Activated T-cell treated with anti-CD3 and anti-CD28 coated beads, Interleukin-2, amount 50 U/mL, for 24 hours (primary cell): ENCODE measurements at regions not wholly inside any gene's neighbourhood (a gene's known extent, or its start where the extent isn't known, plus 50 kb on each side); places are given as distances from the start of the nearest gene placed in this dataset.
"Not testable (repeated sequence)": the region's sequence is repeated elsewhere in the genome, so short reads cannot be mapped to it uniquely, and the experiment has no call there.

Experiments used
- DNase-seq: peaks from one replicate; pipeline ENCODE4 v3.0.0-alpha.2; 2020
- H3K27ac Mint-ChIP-seq: 2 replicates; pipeline ENCODE4 v1.8.0; 2020; ENCODE audit warnings: mild to moderate bottlenecking, mixed read lengths
- H3K27me3 Mint-ChIP-seq: 2 replicates; pipeline ENCODE4 v1.8.0; 2020; ENCODE audit warnings: mixed read lengths
- H3K36me3 Mint-ChIP-seq: 2 replicates; pipeline ENCODE4 v1.8.0; 2020; ENCODE audit warnings: low read depth, mixed read lengths
- H3K4me1 Mint-ChIP-seq: 2 replicates; pipeline ENCODE4 v1.8.0; 2020; ENCODE audit warnings: low read depth, mixed read lengths
- H3K4me3 Mint-ChIP-seq: 2 replicates; pipeline ENCODE4 v1.8.0; 2020; ENCODE audit warnings: mild to moderate bottlenecking, moderate library complexity, mixed read lengths
- H3K9me3 Mint-ChIP-seq: 2 replicates; pipeline ENCODE4 v1.8.0; 2020; ENCODE audit warnings: mixed read lengths

DNA sequence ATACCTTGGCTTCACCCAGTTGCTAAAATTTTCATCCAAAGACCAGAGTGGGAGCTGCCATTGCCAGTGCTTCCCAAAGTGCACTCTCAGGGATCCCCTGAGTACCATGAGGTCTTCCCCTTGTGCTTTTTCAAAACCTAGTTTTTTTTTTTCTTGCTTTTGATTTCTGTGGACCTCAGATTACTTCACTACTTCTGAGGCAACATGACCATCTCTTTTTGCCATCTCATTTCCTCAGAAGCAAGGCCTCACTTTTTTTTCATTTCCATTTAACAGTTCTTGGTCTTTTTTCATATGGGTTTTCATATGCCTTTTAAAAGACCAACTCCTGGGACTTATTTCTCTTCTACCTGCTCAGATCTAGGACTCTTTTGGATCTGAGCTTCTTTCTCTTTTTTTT, 64.1 kb upstream of the MMS22L start:
- no peak overlapping the region for H3K4me3 Mint-ChIP-seq
- no peaks in the 10 kb centered on the region for H3K9me3 Mint-ChIP-seq
- no peaks in the 10 kb centered on the region for H3K4me1 Mint-ChIP-seq
- H3K27me3 Mint-ChIP-seq, result peaks cover 6% of the 10 kb centered on the region
- H3K27ac Mint-ChIP-seq, result no peak overlapping the region
- DNase-seq, result no peak
- no peaks in the 10 kb centered on the region for H3K36me3 Mint-ChIP-seq

DNA sequence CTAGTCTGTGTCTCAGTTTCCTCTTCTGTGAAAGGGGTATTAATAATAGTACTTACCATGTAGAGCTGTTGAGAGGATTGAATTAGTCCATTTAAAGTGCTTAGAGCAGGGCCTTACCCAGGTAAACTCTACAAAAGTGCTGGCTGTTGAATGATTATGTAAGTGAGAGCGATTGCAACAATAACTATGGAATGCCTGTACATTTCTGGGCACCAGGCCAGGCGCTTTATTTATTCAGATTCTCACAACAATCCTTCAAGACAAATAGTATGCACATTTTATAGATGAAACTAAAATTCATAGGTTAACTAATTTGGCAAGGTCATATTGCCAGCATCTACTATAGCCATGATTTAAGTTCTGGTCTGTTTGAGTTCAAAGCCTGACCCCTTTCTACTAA, 78.3 kb upstream of the MMS22L start:
- DNase-seq, result no peak
- no peaks in the 10 kb centered on the region for H3K4me1 Mint-ChIP-seq
- H3K27ac Mint-ChIP-seq, result no peak overlapping the region
- peaks cover 4% of the 10 kb centered on the region for H3K27me3 Mint-ChIP-seq
- H3K36me3 Mint-ChIP-seq, result no peaks in the 10 kb centered on the region
- H3K4me3 Mint-ChIP-seq, result no peak overlapping the region
- H3K9me3 Mint-ChIP-seq, result no peaks in the 10 kb centered on the region

DNA sequence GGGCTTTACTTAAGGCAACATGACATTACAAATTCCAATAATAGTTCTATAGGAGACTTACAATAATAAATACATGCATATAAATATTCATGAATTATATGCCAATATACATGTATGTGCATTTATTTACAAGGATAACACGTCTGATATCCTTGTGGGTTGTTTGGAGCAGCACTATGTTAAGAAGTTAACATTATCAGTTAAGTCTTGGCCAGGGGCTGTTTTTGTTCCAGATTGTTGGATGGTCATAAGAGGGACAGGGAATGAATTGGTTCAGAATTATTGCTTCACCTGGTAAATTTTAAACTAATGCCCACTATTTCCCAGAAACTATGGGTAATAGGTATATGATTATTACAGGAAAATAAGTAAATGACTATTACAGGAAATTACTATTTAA, 81.3 kb upstream of the MMS22L start:
- H3K27me3 Mint-ChIP-seq, result no peaks in the 10 kb centered on the region
- DNase-seq, result no peak
- no peak overlapping the region for H3K27ac Mint-ChIP-seq
- H3K4me1 Mint-ChIP-seq, result no peaks in the 10 kb centered on the region
- H3K4me3 Mint-ChIP-seq, result no peak overlapping the region
- no peaks in the 10 kb centered on the region for H3K36me3 Mint-ChIP-seq
- no peaks in the 10 kb centered on the region for H3K9me3 Mint-ChIP-seq

DNA sequence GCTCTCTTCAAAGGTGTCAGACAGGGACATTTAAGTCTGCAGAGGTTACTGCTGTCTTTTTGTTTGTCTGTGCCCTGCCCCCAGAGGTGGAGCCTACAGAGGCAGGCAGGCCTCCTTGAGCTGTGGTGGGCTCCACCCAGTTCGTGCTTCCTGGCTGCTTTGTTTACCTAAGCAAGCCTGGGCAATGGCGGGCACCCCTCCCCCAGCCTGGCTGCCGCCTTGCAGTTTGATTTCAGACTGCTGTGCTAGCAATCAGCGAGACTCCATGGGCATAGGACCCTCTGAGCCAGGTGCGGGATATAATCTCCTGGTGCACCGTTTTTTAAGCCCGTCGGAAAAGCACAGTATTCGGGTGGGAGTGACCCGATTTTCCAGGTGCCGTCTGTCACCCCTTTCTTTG, 99.1 kb upstream of the MMS22L start:
- H3K4me1 Mint-ChIP-seq, H3K4me3 Mint-ChIP-seq, DNase-seq, H3K36me3 Mint-ChIP-seq, H3K9me3 Mint-ChIP-seq, H3K27ac Mint-ChIP-seq: not testable (repeated sequence)
- peaks cover 10% of the 10 kb centered on the region for H3K27me3 Mint-ChIP-seq

DNA sequence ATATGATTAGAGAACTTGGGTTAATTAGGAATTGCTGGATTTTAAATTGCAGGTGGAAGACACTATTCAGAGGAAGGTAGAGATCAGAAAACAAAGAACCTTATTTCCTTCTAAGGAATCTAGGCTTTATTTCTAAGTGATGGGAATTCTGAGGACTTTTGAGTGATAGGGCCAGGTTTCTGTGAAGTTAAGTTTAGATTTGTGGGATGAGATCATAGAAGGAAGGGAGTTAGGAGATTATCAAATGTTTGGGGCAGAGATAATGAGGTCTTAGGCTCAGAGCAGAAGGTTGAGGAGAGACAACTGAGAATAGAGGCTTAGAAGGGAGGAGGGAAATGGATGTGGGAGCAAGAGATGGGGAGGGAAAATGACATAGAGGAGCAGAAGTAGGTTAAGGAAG, 109.7 kb upstream of the MMS22L start:
- H3K9me3 Mint-ChIP-seq, result no peaks in the 10 kb centered on the region
- H3K4me1 Mint-ChIP-seq, result no peaks in the 10 kb centered on the region
- no peak overlapping the region for H3K4me3 Mint-ChIP-seq
- H3K36me3 Mint-ChIP-seq, result no peaks in the 10 kb centered on the region
- no peak overlapping the region for H3K27ac Mint-ChIP-seq
- peaks cover 19% of the 10 kb centered on the region for H3K27me3 Mint-ChIP-seq
- no peak for DNase-seq

DNA sequence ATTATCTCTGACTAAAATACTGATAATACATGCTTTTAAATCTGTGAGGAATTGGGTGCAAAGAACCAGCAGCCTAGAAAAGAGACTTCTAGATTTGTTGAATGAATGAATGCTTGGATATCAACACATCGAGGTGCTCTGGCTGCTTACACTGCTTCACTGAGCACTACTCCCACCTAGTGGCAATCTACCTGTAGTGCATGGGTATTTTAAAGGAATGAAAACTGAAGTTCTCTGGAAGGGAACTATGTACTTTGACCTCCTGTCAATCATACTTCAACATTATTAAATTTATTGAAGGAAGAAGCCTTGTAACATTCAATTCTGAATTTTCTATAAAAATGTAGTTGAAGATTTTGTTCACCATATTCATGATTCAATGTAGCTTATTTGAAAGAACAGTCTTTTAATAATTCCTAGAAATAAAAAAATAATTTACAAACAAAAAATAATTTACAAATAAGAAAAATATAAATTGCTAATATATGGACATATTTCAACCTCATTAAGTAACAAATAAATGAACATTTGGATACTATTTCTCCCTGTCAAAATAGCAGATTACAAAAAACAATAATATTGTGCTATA, 111.2 kb upstream of the MMS22L start:
- no peak for DNase-seq
- Mint-ChIP-seq H3K4me3 (no peak overlapping the region), H3K4me1 (no peaks in the 10 kb centered on the region), H3K36me3 (no peaks in the 10 kb centered on the region), H3K27ac (no peak overlapping the region), H3K9me3 (no peaks in the 10 kb centered on the region), H3K27me3 (peaks cover 17% of the 10 kb centered on the region)

DNA sequence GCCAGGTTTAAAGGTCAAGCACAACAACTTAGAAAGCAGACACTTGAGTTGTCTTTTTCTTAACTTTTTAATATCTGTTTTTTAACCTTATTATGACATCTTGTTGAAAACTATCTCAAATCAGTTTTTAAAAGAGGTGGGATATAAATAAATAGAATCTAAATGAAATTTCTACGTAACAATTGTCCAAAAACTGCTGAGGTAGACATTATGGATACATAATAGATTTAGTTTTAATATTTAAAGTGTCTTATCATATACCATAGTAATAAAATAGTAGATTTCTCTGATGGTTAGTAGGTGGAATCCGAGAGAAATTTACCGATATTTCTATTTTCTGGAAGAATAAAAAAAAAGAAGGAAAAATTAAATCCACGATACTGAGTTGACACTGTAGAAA, 113.9 kb upstream of the MMS22L start:
- Mint-ChIP-seq H3K4me3 (no peak overlapping the region), H3K9me3 (no peaks in the 10 kb centered on the region), H3K27me3 (peaks cover 6% of the 10 kb centered on the region), H3K36me3 (no peaks in the 10 kb centered on the region), H3K4me1 (no peaks in the 10 kb centered on the region), H3K27ac (no peak overlapping the region)
- DNase-seq, result no peak

DNA sequence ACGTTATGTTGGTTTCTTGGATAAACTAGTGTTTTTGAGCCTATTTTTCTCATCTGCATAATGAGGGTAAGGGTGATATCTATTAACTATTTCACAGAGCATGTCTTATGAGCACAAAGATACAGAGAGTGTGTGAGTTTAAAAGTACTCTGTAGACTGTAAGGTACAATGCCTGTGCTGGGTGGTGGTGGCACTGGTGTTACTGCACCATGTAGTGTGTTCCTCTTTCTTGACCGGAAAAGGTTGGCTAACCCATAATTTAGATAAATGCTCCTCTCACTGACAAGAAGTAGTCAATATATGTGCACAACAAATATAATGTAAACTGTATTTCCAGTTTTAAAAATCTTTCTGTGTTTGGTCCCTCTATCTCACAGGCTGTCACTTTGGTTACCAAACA, 116.2 kb upstream of the MMS22L start:
- no peaks in the 10 kb centered on the region for H3K4me1 Mint-ChIP-seq
- H3K27ac Mint-ChIP-seq, result no peak overlapping the region
- no peak for DNase-seq
- no peaks in the 10 kb centered on the region for H3K9me3 Mint-ChIP-seq
- no peak overlapping the region for H3K4me3 Mint-ChIP-seq
- no peaks in the 10 kb centered on the region for H3K36me3 Mint-ChIP-seq
- H3K27me3 Mint-ChIP-seq, result no peaks in the 10 kb centered on the region

DNA sequence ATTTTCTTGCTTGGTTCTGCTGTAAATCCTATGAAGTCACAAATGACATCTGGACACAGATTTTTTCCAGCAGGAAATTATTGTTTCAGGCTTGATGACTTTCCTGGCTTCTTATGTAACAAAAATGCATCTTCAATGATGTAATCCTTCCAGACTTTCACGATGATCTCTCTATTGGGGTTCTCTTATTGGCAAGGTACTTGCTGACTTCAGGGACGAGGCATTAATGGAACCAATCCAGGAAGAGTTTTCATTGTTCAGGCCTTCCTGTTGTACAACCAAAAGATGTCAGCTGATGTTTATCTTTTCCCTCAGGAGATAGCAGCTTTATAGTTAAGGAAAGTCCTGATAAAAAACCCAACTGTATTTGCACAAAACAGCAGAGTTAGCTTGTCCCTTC, 118.5 kb upstream of the MMS22L start:
- no peak overlapping the region for H3K27ac Mint-ChIP-seq
- no peaks in the 10 kb centered on the region for H3K9me3 Mint-ChIP-seq
- no peaks in the 10 kb centered on the region for H3K36me3 Mint-ChIP-seq
- H3K4me3 Mint-ChIP-seq, result no peak overlapping the region
- no peaks in the 10 kb centered on the region for H3K4me1 Mint-ChIP-seq
- peaks cover 8% of the 10 kb centered on the region for H3K27me3 Mint-ChIP-seq
- DNase-seq, result no peak

DNA sequence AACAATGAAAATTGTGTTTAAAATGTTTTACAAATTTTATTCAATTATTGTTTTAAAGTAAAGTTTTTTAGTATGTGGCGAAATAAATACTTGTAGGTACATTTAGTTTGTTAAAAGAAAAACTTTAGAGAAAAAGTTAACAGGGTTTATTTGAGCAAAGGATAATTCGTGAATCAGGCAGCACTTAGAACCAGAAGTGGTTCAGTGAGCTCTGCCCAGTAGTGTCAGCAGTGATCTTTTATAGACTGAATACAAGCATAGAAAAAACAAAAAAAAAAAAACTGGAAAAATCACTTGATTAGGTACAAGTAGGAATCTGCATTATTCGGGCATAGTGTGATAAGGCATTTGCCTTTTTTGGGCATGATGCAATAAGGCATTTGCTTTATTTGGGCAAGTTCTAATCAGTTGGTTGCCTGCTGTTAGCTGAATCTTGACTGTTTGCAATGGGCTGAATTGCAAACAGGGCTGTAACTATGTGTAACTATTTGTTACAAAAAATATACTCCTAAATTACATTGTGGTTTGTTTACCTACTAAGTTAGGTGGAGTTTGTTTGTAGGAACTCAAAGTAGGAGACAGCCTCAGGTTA, 122.9 kb upstream of the MMS22L start:
- peaks cover 17% of the 10 kb centered on the region for H3K27me3 Mint-ChIP-seq
- no peaks in the 10 kb centered on the region for H3K36me3 Mint-ChIP-seq
- H3K27ac Mint-ChIP-seq, result no peak overlapping the region
- no peaks in the 10 kb centered on the region for H3K4me1 Mint-ChIP-seq
- H3K4me3 Mint-ChIP-seq, result no peak overlapping the region
- no peaks in the 10 kb centered on the region for H3K9me3 Mint-ChIP-seq
- DNase-seq, result no peak

DNA sequence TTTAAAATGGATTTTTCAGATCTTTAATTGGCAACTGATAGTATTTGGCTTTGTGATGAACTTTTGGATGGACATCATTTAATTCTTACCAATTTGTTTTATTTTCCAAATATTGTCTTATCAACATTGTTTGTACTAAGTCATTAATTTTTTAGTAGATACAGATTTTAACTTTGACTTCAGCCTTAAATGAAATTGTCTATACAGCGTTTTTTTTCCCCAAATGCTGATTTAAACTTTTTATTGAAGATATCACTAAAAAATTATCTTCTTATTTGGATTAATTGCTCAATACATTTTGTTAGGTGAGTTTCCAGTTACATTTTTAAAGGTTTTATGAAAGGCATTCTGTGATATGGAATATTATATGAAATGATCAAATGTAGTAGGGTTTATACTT, 123.6 kb upstream of the MMS22L start:
- no peak overlapping the region for H3K4me3 Mint-ChIP-seq
- no peaks in the 10 kb centered on the region for H3K36me3 Mint-ChIP-seq
- H3K27me3 Mint-ChIP-seq, result peaks cover 17% of the 10 kb centered on the region
- H3K9me3 Mint-ChIP-seq, result no peaks in the 10 kb centered on the region
- H3K4me1 Mint-ChIP-seq, result no peaks in the 10 kb centered on the region
- H3K27ac Mint-ChIP-seq, result no peak overlapping the region
- no peak for DNase-seq

DNA sequence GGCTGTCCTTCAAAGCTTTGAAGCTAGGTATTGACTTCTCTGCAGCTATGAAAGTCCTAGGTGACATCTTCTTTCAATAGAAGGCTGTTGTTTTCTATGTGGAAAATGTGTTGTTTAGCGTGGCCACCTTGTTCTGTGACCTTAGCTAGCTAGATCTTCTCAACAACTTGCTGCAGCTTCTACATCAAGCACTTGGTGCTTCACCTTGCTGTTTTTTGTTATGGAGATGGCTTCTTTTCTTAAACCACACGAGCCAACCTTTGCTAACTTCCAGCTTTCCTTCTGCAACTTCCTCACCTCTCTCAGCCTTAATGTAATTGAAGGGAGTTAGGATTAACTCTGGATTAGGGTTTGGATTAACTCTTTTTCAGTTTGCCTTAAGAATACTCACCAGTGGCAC, 128.6 kb upstream of the MMS22L start:
- no peak for DNase-seq
- H3K36me3 Mint-ChIP-seq, result no peaks in the 10 kb centered on the region
- no peak overlapping the region for H3K4me3 Mint-ChIP-seq
- no peaks in the 10 kb centered on the region for H3K4me1 Mint-ChIP-seq
- peaks cover 9% of the 10 kb centered on the region for H3K27me3 Mint-ChIP-seq
- H3K9me3 Mint-ChIP-seq, result no peaks in the 10 kb centered on the region
- H3K27ac Mint-ChIP-seq, result no peak overlapping the region

DNA sequence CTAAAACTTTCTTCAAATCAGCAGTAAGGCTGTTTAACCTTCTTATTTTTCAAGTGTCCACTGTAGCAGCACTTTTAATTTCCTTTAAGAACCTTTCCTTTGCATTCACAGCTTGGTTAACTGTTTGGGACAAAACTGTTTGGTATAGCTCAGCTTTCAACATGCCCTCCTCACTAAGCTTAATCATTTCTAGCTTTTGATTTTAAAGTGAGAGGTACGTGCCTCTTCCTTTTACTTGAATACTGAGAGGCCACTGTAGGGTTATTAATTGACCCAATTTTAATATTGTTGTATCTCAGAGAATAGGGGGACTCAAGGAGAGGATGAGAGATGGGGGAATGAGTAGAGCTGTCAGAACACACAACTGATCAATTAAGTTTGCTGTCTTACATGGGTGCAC, 129.5 kb upstream of the MMS22L start:
- peaks cover 8% of the 10 kb centered on the region for H3K27me3 Mint-ChIP-seq
- no peaks in the 10 kb centered on the region for H3K36me3 Mint-ChIP-seq
- H3K4me3 Mint-ChIP-seq, result no peak overlapping the region
- no peaks in the 10 kb centered on the region for H3K4me1 Mint-ChIP-seq
- no peak for DNase-seq
- no peaks in the 10 kb centered on the region for H3K9me3 Mint-ChIP-seq
- no peak overlapping the region for H3K27ac Mint-ChIP-seq

DNA sequence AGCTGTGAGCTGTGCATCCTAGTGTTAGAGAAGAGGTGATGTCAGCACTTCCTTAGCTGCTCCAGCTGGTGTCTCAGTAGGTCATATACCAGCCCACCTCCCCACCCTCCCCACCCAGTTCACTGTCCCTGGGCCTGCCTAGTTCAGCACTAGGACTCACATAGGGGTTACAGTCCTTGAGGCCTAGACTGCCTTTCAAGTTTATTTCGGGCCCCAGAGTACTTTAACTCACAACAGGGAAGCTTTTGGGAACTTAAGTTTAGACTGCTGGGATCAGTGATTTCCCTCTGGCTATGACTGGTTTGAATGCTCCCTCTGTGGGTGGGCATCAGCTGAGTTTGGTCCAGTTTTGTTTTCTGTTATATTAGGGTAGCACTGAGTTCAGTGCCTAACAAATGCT, 139.2 kb upstream of the MMS22L start:
- no peak overlapping the region for H3K4me3 Mint-ChIP-seq
- no peak overlapping the region for H3K27ac Mint-ChIP-seq
- DNase-seq, result no peak
- H3K4me1 Mint-ChIP-seq, result no peaks in the 10 kb centered on the region
- H3K9me3 Mint-ChIP-seq, result peaks cover 8% of the 10 kb centered on the region
- H3K27me3 Mint-ChIP-seq, result peaks cover 20% of the 10 kb centered on the region
- H3K36me3 Mint-ChIP-seq, result no peaks in the 10 kb centered on the region

DNA sequence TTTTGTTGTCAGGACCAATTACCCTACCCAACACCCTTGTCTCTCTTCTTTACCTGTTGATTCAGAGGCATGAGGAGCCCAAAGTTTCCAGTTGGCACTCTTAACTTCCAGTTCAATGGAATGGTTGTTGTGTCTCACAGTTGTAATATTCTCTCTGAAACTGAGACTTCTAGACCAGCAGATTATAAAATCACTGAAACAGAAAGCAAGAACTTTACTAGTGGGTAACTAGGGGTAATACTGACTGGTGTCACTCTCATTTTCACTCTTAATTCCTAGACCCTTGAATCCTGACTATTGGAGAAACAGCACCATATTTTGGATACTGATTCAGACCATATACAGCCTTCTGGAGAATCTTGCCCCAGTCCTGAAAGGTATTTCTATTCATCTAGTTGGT, 140.2 kb upstream of the MMS22L start:
- no peak overlapping the region for H3K27ac Mint-ChIP-seq
- peaks cover 15% of the 10 kb centered on the region for H3K27me3 Mint-ChIP-seq
- H3K36me3 Mint-ChIP-seq, result no peaks in the 10 kb centered on the region

DNA sequence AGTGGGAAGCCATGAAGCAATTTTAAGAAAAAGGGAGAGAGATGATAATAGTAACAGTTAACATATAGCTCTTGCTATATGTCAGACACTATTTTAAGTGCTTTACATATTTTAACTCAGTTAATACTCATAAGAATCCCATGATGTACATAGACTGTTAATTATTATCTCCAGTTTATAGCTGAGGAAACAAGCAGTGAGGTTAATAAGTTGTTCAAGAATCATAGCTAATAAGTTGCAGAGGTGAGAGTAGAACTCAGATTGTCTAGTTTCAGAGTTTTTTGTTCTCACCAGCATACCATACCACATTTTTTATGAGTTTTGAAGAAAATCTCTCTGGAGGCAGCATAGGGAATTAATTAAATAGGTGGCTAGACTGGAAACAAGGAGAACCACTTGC, 144.6 kb upstream of the MMS22L start:
- DNase-seq, result no peak
- no peaks in the 10 kb centered on the region for H3K4me1 Mint-ChIP-seq
- H3K27ac Mint-ChIP-seq, result no peak overlapping the region
- no peaks in the 10 kb centered on the region for H3K9me3 Mint-ChIP-seq
- H3K36me3 Mint-ChIP-seq, result no peaks in the 10 kb centered on the region
- no peak overlapping the region for H3K4me3 Mint-ChIP-seq
- H3K27me3 Mint-ChIP-seq, result no peaks in the 10 kb centered on the region

More for the DNA sequence above, 140.2 kb upstream of the MMS22L start:
- H3K4me1 Mint-ChIP-seq, result no peaks in the 10 kb centered on the region
- H3K9me3 Mint-ChIP-seq, result peaks cover 8% of the 10 kb centered on the region
- no peak for DNase-seq
- no peak overlapping the region for H3K4me3 Mint-ChIP-seq
